Superior temporal gyrus (tissue), 1 donor: ENCODE measurements at regions not wholly inside any gene's neighbourhood (a gene's known extent, or its start where the extent isn't known, plus 50 kb on each side); places are given as distances from the start of the nearest gene placed in this dataset.
A peak's percentile ranks its signal among the peaks of the same experiment; 100 is the strongest.

ENCODE experiments used
- DNase-seq: peaks from one replicate; pipeline ENCODE4 v3.0.0-alpha.2; 2016; ENCODE audit errors: extremely low spot score

GRCh38 chr1:34270181-34270580 is 93.5 kb downstream of the C1orf94 start:
- DNase-seq = no peak

- peak; percentile 14 for DNase-seq
Observed at GRCh38 chr1:34272152-34272551, 95.4 kb downstream of the C1orf94 start.

- DNase-seq = no peak
Observed at GRCh38 chr1:34275150-34275549, 98.4 kb downstream of the C1orf94 start.

DNA sequence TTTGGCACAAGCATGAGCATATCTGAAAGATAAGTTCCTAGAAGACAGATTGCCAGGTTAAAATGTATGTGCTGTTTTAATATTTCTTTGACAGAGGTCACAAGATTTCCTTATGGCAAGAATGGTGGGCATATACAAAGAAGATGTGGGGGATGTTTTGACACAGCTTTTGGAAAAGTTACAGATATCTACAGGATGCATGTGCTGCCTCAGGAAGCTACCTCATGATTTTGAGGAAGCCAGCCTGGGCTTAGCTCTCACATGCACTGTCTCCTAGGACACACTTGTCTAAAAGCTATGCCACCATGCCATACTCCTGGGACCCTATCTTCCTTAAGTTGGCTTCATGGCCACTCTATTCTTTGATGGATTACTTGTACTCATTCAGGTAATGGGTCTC is 99.9 kb downstream of the C1orf94 start:
- no peak for DNase-seq

- no peak for DNase-seq
Observed at GRCh38 chr1:34277150-34277549, 100.4 kb downstream of the C1orf94 start.

DNA sequence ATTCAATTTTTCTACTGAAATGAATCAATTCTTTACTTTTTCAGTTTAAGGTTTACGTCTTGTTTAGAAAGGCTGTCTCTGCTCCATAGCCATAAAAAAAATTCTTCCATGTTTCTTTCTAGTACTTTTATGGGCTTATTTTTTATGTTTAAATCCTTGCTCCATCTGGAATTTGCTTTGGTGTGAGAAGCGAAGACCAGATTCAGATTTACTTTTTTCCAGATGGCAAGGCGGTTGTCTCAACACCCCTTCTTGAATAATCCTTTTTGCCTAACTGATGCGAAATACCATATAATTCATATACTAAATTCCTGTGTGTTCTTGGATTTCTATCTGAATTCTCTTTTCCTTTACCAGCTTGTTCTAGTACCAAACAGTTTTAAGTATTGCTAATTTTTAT is 101.5 kb downstream of the C1orf94 start:
- DNase-seq = peak; percentile 27

GRCh38 chr1:34279971-34280370 is 103.3 kb downstream of the C1orf94 start:
- no peak for DNase-seq

DNA sequence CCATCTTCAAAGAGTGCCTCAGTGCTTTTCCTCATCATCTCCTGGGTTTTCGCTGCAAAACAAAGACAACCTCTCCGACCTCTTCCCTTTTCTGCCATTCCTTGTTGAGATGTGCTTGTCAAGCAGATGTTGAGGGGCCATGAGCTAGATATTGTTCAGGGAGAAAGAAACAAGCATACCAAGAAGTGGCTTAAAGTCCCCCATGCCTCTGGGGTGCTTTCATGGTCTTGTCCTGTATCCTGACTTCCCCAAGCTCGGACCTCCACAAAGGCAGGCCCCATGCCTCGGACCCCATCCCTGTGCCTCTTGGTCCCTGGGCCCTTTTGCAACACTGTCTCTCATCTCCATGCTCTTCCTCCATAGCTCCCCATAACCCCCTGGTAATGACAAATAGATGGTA is 103.8 kb downstream of the C1orf94 start:
- no peak for DNase-seq

DNA sequence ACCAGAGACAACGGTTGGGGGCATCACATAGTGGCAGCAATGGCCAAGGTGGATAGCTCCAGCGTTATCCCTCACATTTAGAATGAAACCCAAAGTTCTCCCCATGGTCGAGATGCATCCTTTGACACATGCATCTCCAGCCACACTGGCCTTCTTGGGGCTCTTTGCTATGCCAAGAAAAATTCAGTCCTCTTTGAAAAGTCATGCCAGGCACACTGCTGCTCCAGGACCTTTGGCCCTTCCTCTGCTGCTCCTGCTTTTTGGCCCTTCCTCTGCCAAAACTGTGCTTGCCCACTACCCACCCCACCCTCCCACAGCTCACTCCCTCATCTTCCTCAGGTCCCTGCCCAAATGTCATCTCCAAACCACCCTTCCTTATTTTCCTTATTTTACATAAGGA is 106.4 kb downstream of the C1orf94 start:
- no peak for DNase-seq

DNA sequence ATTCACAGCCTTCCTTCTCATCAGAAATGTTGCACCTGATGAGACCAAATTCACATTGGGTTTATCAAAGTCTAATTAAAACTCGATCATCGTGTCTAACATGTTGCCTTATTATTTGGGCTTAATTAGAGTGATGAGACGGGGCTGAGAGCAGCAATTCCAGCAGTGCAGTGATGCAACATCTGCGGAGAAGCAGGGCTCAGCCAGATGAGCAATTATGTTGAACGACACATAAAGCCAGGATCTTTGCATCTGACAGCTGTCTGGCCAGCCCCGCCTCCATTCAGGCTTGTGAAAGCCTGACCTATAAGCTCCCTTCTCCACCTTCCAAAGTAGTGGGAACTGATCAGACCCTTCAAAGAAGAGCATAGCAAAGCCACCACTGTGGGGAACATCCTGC is 109.8 kb downstream of the C1orf94 start:
- no peak for DNase-seq

DNA sequence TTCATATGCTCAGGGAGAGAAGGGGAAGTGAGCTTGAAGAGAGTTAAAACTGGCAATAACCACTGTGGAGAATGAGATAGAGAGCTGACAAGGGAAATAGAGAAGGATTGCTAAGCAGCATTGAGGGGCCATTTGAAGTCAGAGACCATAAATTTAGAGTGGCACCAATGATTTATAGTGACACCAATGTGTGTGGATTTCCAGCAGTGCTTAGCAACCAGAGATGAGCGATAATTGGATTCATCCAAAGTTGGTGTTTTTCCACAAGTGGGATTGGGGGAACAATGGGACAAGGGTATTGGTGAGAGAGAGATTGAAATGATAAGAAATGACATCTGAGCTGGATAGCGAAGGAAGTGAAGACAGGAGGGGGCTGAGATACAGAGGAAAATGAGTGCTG is 114.1 kb downstream of the C1orf94 start:
- no peak for DNase-seq

DNA sequence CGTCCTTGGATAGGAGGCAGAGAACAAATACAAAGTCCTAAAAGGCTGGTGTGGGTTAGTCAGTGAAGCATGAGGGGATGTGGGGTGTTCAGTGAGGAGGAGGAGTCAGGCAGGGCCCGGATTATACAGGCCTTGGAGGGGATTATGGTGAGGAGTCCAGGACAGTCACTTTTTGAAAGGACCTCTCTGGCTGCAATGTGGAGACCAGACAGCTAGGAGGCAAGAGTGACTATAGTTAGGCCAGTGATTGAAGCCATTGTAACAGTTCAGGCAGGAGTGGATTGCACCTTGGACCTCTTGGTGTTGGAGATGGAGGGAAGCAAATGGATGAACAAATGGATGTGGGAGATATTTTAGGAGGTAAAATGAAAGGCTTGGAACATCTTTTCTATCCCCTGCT is 115.8 kb downstream of the C1orf94 start:
- DNase-seq = no peak

GRCh38 chr1:34296059-34296458 is 119.4 kb downstream of the C1orf94 start:
- no peak for DNase-seq

- no peak for DNase-seq
Observed at GRCh38 chr1:34302798-34303197, 126.1 kb downstream of the C1orf94 start.

DNA sequence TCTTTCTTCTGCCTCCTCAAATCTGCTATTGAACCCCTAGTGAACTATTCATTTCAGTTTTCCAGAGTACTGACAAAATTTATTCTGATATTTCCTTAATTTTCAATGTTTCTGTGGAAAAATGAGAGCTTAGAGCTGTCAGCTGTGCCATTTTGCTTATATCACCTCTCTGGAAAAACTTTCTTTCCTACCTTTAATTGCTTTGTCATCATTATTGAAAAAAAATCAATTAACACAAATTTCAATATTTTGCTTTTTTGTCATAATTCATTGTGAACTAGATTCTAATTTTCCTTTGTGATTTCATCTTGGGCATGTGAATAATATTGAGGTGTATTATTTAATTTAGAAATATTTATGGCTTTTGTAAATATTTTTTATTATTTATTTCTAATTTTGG is 126.5 kb downstream of the C1orf94 start:
- DNase-seq = no peak

GRCh38 chr1:34306568-34306967 is 129.9 kb downstream of the C1orf94 start:
- no peak for DNase-seq

DNA sequence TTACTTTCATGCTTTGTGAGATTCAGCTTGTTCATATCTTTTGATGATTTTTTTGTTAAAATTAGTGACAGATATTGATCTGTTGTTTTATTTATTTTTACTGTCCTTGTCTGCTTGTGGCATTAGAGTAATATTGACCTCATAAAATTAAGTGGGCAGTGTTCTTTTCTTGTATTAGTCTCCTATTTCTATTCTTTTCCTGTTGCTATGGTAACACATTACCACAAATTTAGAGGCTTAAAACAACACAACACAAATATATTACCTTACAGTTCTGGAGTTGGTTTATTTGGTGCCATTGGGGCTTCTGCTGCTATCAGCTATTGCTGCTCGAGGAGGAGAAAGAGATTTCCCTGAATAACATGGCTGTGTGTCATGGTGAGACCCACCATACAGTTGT is 135.7 kb downstream of the C1orf94 start:
- DNase-seq = no peak

- DNase-seq = no peak
Observed at GRCh38 chr1:34315974-34316373, 139.3 kb downstream of the C1orf94 start.

GRCh38 chr1:34316773-34317172 is 140.1 kb downstream of the C1orf94 start:
- DNase-seq = no peak

GRCh38 chr1:34319218-34319617 is 142.5 kb downstream of the C1orf94 start:
- no peak for DNase-seq

GRCh38 chr1:34320053-34320669 is 143.5 kb downstream of the C1orf94 start:
- DNase-seq = no peak

DNA sequence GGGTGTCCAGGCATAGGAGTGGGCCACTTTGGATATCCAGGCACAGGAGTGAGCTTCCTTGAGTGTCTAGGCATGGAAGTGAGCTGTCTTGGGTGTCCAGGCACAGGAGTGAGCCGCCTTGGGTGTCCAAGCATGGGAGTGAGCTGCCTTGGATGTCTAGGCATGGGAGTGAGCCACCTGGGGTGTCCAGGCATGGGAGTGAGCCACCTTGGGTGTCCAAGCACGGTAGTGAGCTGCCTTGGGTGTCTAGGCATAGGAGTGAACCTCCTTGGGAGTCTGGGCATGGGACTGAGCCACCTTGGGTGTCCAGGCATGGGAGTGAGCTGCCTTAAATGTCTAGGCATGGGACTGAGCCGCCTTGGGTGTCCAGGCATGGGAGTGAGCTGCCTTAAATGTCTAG is 146.3 kb downstream of the C1orf94 start:
- no peak for DNase-seq

- no peak for DNase-seq
Observed at GRCh38 chr1:34324879-34325440, 148.3 kb downstream of the C1orf94 start.

GRCh38 chr1:34328281-34328799 is 151.6 kb downstream of the C1orf94 start:
- DNase-seq = no peak
